HG02571 (cell line): ENCODE measurements at regions not wholly inside any gene's neighbourhood (a gene's known extent, or its start where the extent isn't known, plus 50 kb on each side); places are given as distances from the start of the nearest gene placed in this dataset.
"Not testable (repeated sequence)": the region's sequence is repeated elsewhere in the genome, so short reads cannot be mapped to it uniquely, and the experiment has no call there.

Experiments used
- ATAC-seq: cut with Tn5 transposase; IDR thresholded peaks from one replicate; pipeline ENCODE4 v1.9.1; 2021; ENCODE audit warnings: mild to moderate bottlenecking, moderate library complexity; ENCODE audit not compliant: unreplicated experiment

DNA sequence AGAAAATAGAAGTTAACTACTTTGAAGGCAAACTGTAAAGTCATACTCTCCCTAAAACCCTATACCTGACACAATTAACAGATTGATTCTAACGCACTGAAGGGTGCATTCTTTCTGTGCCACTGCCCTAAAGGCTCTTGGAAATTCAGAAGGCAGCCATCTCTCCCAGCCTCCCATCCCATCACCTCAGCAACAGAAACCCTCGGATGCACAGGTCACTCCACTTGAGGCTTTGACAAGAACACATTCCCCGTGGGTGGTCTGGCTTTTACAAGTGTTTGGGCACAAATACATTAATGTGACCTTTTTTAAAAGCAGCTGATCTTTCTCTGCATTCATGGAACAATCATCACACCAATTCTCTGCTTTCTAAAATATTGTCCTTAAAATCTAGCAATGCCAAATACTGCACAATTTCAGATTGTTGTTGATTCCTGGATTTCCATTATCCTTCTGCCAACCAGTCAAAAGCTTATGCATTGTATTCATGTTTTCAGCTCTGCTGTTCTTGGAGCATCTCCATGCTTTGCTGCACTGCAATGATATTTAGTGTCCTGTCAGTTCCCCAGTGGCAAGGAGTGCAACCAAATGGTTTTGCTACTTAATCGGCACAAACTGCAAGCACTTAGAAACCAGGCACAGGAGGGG is 175.6 kb downstream of the TMEM161B start:
- ATAC-seq: no peak

- no peak for ATAC-seq
Observed at GRCh38 chr5:88092358-88092757, 176.3 kb downstream of the TMEM161B start.

DNA sequence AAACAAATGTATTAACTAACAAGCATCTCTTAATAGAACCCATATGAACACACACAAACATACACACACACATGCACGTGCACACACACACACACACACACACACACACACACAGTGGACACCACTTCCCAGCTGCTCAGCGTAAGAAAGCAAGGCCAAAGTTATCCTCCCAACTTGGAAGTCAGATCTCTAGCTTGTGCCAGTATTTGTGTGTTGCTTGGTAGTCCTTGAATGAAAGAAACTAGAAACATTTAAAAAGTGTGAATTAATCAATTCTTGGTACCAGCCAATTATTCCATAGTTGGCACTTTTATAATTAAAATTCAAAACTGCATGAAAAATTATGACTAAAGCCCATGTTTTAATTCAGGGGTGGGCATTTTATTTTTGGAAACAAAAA is 178.1 kb downstream of the TMEM161B start:
- ATAC-seq: no peak

GRCh38 chr5:88089719-88090390 is 178.8 kb downstream of the TMEM161B start:
- ATAC-seq: no peak

DNA sequence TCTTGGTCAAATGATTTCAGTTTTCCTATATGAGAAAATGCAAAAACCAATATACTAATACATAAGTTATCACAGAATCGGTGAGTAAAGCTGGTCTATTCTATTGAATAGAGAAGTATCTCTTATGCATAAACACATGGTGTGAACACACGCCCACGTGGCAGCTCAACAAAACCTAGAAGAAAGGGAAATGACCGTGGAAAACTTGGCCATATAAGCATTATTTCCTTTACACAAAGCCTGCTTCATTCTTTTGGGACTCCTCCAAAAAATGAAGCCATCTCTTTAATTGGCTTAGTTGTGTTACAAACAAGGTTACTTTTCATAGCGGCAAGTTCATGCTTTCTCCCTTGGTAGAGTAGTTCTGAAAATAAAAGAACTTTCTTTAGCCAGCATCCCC is 183.2 kb downstream of the TMEM161B start:
- ATAC-seq: no peak

DNA sequence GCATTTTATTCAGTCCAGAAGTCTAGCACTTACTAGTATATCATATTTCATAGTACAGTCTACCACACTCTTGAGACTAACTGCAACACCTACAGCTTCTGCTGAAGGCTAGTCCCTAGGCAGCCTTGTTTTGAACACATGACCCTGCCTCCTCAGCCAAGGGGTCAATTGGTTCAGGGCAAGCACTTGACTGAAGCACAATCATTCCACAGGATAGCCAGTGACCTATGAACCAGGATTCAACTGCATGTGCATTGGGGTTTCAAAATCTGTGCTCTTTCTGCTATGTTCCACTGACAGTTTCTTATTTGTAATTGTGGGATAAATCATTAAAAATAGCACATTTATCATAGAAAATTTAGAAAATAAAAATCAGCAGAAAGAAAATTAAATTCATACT is 186.8 kb downstream of the TMEM161B start:
- ATAC-seq: no peak

DNA sequence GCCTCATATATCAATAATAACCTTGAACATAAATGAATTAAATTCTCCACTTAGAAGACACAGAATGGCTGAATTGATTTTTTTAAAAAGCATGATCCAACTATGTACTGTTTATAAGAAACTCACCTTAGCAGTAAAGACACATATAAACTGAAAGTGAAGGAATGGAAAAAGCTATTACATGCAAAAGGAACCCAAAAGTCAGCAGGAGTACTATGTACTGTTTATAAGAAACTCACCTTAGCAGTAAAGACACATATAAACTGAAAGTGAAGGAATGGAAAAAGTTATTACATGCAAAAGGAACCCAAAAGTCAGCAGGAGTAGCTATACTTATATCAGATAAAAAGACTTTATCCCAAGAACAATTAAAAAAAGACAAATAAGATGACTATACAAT is 204.8 kb downstream of the TMEM161B start:
- ATAC-seq: no peak

GRCh38 chr5:88060194-88060593 is 208.5 kb downstream of the TMEM161B start:
- ATAC-seq: no peak

- ATAC-seq: no peak
Observed at GRCh38 chr5:88058625-88059024, 210.0 kb downstream of the TMEM161B start.

GRCh38 chr5:88052468-88052867 is 216.2 kb downstream of the TMEM161B start:
- ATAC-seq: not testable (repeated sequence)

GRCh38 chr5:88051148-88051547 is 217.5 kb downstream of the TMEM161B start:
- ATAC-seq: no peak

GRCh38 chr5:88049737-88050136 is 218.9 kb downstream of the TMEM161B start:
- no peak for ATAC-seq

DNA sequence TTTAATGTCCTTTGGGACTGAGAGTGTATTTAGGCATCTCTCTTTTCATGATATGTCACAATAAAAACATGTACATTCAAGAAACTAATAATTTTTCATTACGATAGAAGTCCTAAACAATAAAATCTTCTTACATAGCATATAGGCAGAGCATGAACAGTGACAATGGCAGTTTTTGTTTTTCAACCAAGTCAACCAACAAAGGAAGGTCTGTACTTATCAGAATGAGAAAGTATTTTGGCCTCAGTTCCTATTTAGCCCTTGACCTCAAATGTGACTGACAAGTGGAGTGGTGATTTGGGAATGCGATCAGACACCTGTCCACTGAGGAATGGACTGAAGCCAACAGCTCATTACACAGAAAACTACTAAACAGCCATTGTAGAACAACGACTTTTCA is 219.5 kb downstream of the TMEM161B start:
- no peak for ATAC-seq

DNA sequence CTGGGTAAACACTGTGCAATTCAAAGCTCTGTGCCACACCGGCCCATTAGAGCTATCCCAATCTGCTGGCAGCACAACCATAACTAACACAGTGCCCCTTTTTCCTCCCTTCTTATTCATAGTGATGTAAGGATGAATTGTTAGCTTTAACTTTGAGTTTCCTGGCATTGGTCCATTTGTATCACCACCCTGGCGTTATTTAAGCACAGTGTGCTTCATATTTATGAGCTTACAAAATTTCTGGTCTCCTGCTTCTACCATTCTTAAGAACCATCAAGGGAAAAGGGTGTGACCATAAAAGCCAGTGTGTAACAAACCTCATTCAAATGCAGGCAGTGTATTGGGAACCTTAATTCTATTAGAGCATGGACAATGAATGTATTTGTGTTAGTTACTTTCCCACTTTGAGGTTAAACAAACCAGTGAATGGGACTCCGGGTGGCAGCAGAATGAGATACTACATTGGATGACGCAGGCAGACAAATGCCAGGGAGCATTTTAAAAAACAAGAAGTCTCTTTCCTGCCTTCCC is 222.6 kb downstream of the TMEM161B start:
- no peak for ATAC-seq

DNA sequence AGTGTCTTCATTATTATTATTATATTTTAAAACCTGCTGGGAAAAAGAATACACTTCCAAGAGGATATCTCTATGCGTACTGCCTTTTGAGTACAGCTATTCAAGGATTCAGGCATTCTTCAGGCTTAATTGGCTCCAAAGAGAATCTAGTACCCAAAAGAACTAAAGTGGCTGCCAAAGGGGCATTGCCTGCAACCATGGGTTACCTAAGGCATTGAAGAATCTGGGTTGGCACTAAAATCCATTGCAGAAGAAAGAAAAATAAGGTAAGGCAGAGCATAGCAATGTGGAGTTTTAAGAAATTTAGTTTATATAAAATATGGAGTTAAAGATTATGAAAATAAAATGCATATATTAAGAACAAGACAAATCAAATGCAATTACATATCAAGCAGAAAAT is 223.5 kb downstream of the TMEM161B start:
- ATAC-seq: no peak

DNA sequence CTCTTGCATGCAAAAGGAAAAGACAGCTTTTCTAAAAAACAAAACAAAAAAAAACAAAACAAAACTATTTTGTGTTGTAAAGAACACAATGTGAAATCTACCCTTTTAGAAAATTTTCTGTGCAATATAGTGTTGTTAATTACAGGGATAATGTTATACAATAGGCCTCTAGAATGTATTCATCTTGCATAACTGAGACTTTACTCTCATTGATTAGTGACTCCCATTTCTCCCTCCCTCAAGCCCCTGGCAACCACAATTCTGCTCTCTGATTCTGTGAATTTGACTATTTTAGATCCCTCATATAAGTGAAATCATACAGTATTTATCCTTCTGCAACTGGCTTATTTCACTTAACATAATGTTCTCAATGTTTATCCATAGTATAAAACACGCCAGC is 234.1 kb downstream of the TMEM161B start:
- ATAC-seq: no peak

- ATAC-seq: no peak
Observed at GRCh38 chr5:88033191-88033590, 235.5 kb downstream of the TMEM161B start.

DNA sequence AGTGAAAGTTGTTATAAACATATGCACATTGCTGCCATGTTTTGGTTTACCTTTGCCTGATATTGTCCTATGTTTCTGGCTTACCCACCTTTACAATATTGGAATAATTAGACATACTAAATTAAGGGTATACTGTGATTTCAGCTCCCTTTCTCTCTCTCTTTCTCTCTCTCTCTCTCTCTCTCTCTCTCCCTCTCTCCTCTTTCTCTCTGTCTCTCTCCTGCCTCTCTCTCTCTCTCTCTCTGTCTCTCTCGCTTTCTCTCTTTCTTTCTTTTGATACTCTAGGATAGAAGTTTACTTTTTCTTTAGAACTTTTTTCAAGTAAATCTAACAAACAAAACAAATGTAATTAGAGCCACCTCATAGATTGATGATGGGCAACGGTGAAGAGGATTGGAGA is 239.6 kb downstream of the TMEM161B start:
- no peak for ATAC-seq

GRCh38 chr5:88021141-88021540 is 247.5 kb downstream of the TMEM161B start:
- no peak for ATAC-seq

DNA sequence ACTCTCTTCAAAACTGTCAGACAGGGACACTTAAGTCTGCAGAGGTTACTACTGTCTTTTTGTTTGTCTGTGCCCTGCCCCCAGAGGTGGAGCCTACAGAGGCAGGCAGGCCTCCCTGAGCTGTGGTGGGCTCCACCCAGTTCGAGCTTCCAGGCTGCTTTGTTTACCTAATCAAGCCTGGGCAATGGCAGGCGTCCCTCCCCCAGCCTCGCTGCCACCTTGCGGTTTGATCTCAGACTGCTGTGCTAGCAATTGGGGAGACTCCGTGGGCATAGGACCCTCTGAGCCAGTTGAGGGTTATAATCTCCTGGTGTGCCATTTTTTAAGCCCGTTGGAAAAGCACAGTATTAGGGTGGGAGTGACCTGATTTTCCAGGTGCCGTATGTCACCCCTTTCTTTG is 253.7 kb downstream of the TMEM161B start:
- not testable (repeated sequence) for ATAC-seq

DNA sequence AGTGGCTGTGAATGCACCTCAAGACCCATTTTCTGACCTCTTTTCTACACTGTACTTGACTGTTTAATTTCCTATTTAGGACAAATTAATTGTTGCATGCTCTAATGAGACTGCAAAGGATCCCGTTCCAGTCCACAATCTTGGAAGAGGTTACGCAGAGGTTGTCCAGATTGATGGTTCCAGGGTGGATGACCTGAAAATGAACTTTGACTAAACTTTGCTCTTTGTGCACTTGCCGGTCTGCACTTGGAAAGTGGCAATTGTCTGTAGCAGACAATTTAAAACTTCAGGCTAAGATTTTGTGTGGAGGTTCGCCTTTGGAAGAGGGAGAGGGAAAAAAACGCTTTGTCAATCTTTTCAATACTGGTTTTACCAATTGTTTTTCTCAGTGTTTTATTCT is 267.8 kb downstream of the TMEM161B start:
- no peak for ATAC-seq

- ATAC-seq: no peak
Observed at GRCh38 chr5:87997662-87998061, 271.0 kb downstream of the TMEM161B start.

DNA sequence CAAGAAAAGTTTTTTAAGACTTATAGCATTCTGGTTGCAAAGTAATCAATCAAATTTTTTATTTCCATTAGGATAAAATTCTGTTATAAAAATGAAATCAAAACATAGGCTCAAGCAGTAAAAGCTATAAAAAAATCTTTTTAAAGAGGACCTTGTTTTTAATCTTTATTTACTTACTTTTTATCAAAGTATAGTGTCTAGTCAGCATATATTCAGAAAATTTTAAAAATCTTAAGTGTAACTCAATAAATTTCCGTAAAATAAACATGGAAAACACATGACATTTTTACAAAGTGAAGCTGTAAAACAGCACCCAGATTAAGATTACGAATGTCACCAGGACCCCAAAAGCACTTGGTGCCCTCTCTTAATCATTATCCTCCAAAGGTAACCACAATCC is 302.4 kb downstream of the TMEM161B start:
- no peak for ATAC-seq
